Fibroblast of lung (primary cell): ENCODE measurements at regions not wholly inside any gene's neighbourhood (a gene's known extent, or its start where the extent isn't known, plus 50 kb on each side); places are given as distances from the start of the nearest gene placed in this dataset.

ENCODE experiments used
- CTCF ChIP-seq, 2 donors: IDR thresholded peaks in 1 of 2; conservative IDR thresholded peaks in 1 of 2; 1 replicate in 1 of 2; 2 replicates in 1 of 2; pipeline ENCODE4 v1.5.1; 2011 to 2012; ENCODE audit warnings: low read length in 2 of 2, control low read depth in 1 of 2, inconsistent platforms in 1 of 2, low read depth in 1 of 2, mild to moderate bottlenecking in 1 of 2
- EZH2 ChIP-seq: IDR thresholded peaks from 2 replicates; pipeline ENCODE4 v1.5.1; 2012; ENCODE audit warnings: low read length, control low read depth, mild to moderate bottlenecking; ENCODE audit errors: missing control alignments

- TF ChIP-seq CTCF (conservative IDR thresholded peaks at IDR 0.05 in 1 of 2, IDR thresholded peaks at IDR 0.05 in 1 of 2; ENCODE audit: low read depth in 1 of 2, low read length in 2 of 2) = no peak
- no peak for TF ChIP-seq EZH2
Measured at GRCh38 chr6:166853371-166854325, 102.7 kb downstream of the RNASET2 start.
